Hypothalamus (tissue), 51 donors: ENCODE measurements at regions not wholly inside any gene's neighbourhood (a gene's known extent, or its start where the extent isn't known, plus 50 kb on each side); places are given as distances from the start of the nearest gene placed in this dataset.
A peak's percentile ranks its signal among the peaks of the same experiment; 100 is the strongest.

ENCODE experiments used
- DNase-seq, 51 donors: peaks; one replicate each; lab custom pipeline; 2025; lab: John Stamatoyannopoulos, UW

DNA sequence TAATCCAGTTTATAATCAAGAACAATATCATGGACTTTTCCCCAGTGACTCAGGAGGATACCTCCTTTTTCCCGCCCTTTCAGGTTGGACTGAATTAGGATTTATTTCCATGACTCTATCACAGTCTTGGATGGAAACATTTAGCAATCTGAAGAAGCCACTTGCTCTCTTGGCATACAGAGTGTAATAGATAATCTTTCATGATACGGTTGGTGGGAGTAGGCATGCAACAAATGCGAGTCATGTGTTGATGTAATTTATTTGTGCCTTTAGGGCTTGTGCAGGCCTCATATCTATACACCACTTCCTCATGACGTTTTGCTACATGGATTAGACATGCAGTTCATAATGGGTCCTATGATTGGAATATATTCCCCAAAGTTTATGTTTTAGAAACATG is 54.2 kb upstream of the MCTP2 start:
- DNase-seq, result no peak

DNA sequence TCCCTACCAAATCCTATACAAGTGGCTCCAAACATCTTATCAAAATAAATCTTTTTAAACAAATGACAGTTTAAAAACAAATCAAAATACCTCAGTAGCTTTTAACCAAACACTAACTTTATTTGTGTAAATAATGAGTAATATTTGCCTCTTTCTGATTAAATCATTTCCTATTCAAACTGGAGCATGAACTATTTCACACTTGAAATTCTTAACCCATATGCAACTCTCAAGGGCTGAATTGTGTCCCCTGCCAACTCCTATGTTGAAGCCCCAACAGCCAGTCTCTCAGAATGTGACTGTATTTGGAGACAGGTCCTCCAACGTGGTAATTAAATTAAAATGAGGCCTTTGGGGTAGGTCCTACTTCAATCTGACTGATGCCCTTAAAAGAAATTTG is 55.9 kb upstream of the MCTP2 start:
- DNase-seq, result no peak

GRCh38 chr15:94174399-94174802 is 57.0 kb upstream of the MCTP2 start:
- DNase-seq, result no peak

GRCh38 chr15:94168250-94168649 is 63.1 kb upstream of the MCTP2 start:
- DNase-seq, result no peak

DNA sequence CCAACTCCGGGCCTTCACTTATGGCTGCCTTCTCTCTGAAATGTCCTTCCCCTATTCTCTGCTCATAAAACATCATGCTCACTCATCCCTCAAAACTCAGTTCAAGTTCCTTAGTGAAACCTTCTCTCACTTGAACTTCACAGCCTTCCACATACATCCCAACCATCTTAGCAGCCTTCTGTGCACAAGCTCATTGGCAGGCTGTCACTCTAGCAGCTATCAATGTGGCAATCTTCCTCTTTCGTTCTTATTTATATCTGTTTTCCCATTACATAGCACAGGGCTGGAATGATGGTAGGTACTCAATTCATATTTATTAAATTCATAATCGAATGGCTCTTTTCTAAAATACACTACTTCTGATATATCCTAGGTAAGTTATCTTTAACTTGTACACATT is 66.4 kb upstream of the MCTP2 start:
- DNase-seq, result no peak

GRCh38 chr15:94164202-94164807 is 67.1 kb upstream of the MCTP2 start:
- DNase-seq, result peak in 24 of 51 donors; percentile 0 to 54 (median 8)

DNA sequence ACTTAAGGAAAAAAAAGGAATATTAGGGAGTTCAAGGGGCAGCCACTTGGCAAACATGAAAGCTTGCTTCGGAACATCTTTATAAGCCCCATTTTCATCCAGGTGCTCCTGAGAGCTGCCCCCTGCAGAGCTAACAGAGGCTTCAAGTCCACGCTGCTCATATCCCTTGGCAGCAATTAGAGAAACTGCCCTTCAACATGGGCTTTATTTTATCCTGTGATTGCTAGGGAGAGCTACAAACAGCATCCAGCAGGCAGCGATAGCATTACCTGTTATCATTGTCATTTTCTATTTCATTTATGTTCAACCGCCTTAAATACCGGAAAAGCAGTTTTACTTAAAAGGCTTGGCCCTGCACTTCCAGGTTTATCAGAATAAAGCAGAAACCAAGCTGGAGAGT is 68.4 kb upstream of the MCTP2 start:
- no peak for DNase-seq

GRCh38 chr15:94154255-94154654 is 77.1 kb upstream of the MCTP2 start:
- DNase-seq, result no peak

- DNase-seq, result no peak
These were observed 86.3 kb upstream of the MCTP2 start for GRCh38 chr15:94145046-94145445.

DNA sequence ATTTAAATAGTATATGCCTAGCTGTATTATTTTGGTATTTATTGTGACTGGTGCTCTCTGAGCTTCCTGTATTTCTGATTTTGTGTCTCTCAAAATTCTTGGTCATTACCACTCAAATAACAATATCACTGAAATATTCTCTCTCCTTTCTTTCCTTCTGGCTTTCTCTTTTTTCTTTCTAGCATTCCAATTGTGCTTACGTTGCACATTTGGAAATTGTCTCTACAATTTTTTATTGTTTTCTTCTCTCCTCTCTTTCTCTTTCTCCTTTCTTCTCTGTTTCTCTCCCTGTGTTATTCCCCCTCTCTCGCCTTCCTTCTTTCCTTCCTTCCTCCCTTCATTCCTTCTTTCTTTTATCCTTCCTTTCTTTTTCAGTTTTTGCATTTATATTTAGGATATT is 89.6 kb upstream of the MCTP2 start:
- no peak for DNase-seq

DNA sequence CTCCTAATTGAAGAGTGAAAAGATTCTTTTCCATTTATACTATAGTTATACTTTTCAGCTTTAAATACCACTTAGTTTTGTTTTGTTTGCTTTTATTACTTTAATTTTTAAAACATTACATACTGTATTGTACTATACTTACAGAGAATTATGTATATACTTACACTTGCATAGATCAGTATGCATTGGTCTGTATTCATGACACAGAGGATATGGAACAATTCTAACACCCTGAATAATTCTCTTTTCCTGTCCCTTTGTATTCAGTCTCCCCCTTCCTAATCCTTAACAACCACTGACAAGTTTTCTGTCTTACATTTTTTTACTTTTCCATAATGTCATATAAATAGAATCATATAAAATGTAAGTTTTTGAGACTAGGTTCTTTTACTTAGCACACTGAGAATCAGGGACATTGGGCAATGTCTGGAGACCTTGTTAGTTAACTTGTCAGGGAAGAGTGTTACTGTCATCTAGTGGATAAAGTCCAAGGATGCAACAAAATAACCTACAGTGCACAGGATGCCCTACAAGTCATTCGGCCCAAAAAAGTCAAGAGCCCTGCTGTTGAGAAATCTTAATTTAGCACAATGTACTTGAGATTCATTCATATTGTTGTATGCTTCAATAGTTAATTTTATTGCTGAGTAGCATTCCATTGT is 95.7 kb upstream of the MCTP2 start:
- DNase-seq, result no peak

GRCh38 chr15:94131875-94132274 is 99.5 kb upstream of the MCTP2 start:
- DNase-seq, result no peak

GRCh38 chr15:94130504-94130903 is 100.9 kb upstream of the MCTP2 start:
- DNase-seq, result no peak

GRCh38 chr15:94127006-94127405 is 104.4 kb upstream of the MCTP2 start:
- DNase-seq, result no peak

DNA sequence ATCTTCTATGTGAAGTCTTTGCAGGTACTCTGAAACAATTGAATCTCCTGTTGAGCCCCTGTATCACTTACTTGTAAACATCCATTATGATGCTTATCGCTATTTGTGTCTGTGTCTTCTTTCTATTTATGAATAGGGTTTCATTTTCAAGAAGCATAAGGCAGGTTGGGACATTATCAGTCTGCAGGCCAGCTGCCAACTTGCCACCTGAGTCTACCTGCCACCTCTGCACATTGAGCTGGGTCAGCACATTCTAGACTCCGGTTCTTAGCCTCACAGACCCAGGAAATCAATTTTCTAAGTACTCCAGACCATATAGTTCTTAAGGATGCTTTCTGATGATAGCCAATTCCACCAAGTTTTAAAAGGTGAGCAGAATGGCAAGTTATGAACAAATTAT is 105.7 kb upstream of the MCTP2 start:
- DNase-seq, result no peak

GRCh38 chr15:94125156-94125555 is 106.2 kb upstream of the MCTP2 start:
- no peak for DNase-seq

- DNase-seq, result no peak
These were observed 108.8 kb upstream of the MCTP2 start for GRCh38 chr15:94122516-94122915.

DNA sequence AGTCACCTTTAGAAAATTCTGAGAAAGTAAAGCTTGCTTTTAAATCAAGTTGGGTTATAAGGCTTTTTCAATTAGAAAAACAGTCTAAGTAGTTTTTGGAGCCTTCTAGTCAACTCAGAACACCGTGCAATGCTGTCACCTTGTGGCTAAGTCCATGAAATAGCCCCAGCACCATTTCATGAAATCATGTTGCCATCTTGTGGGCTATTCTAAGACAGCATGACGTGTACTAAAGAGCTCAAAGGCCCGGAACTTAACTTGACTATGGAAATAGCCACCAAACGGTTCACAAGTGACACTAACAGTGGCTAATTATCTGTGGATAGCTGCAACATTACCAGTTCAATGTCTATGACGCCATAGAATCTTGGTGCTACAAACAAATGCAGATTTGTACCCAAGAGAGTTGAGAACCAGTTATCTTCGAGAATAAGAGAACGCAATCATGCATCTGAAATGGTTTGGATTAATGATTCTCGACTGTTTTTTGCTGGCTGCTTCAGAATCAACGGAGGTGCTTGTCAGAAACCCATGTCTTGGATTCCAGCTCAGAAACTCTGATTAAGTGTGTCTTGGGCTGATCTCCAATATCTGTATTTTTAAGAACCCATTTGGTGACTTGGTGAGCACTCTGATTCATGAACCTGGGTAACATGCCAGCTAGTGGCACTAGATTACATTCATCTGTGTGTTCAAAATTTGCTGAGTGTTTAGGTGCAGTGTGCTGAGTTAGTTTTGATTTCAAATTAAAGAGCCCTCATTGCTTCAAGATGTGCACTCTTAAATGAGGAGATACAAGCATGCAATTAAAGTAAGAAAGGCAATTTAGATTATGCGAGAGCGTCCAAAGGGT is 111.2 kb upstream of the MCTP2 start:
- DNase-seq, result peak in 37 of 51 donors; percentile 1 to 84 (median 47)

GRCh38 chr15:94119298-94119811 is 112.0 kb upstream of the MCTP2 start:
- DNase-seq, result peak in 13 of 51 donors; percentile 1 to 30 (median 7)

GRCh38 chr15:94110476-94111130 is 120.8 kb upstream of the MCTP2 start:
- no peak for DNase-seq

- no peak for DNase-seq
These were observed 123.7 kb upstream of the MCTP2 start for GRCh38 chr15:94107652-94108051.
